Neural cell (in vitro differentiated cells): ENCODE measurements at regions not wholly inside any gene's neighbourhood (a gene's known extent, or its start where the extent isn't known, plus 50 kb on each side); places are given as distances from the start of the nearest gene placed in this dataset.

ENCODE experiments used
- H2AFZ ChIP-seq: fragments of 200-600, 300-800 bp; sonication (generic), shearing (Covaris generic); 2 replicates; pipeline ENCODE4 v1.6.0; 2014; ENCODE audit warnings: low read depth, mild to moderate bottlenecking, antibody characterized with exemption, low read length, moderate library complexity
- H3F3A ChIP-seq: fragments of 200-600 bp; shearing (Covaris generic); 2 replicates; pipeline ENCODE4 v1.6.1; 2016; ENCODE audit warnings: mild to moderate bottlenecking, moderate library complexity, mixed read lengths, antibody characterized with exemption, low read length; ENCODE audit not compliant: insufficient read depth, poor library complexity, severe bottlenecking
- H3K27ac ChIP-seq: fragments of 200-600, 300-800 bp; sonication (generic), shearing (Covaris generic); 2 replicates; pipeline ENCODE4 v1.5.1; 2014; ENCODE audit warnings: mild to moderate bottlenecking, low read length, moderate library complexity
- H3K27me3 ChIP-seq: fragments of 300-800, 200-600 bp; sonication (generic), shearing (Covaris generic); 2 replicates; pipeline ENCODE4 v1.6.0; 2014; ENCODE audit warnings: mild to moderate bottlenecking, low read depth, low read length, moderate library complexity; ENCODE audit not compliant: insufficient read depth
- H3K36me3 ChIP-seq: fragments of 300-800, 200-600 bp; sonication (generic), shearing (Covaris generic); 2 replicates; pipeline ENCODE4 v1.5.1; 2014; ENCODE audit warnings: mild to moderate bottlenecking, antibody characterized with exemption, low read length, moderate library complexity; ENCODE audit not compliant: insufficient read depth
- H3K4me2 ChIP-seq: fragments of 300-800, 200-600 bp; sonication (generic), shearing (Covaris generic); 2 replicates; pipeline ENCODE4 v1.6.0; 2014; ENCODE audit warnings: mild to moderate bottlenecking, low read length
- H3K4me3 ChIP-seq: fragments of 300-800, 200-600 bp; sonication (generic), shearing (Covaris generic); 2 replicates; pipeline ENCODE4 v1.5.1; 2014; ENCODE audit warnings: mild to moderate bottlenecking, low read length, moderate library complexity
- H3K79me2 ChIP-seq: fragments of 200-600 bp; shearing (Covaris generic); replicated peaks from 2 replicates; pipeline ENCODE4 v1.6.0; 2014; ENCODE audit warnings: mild to moderate bottlenecking, low read length, moderate library complexity; ENCODE audit not compliant: insufficient read depth
- H3K9ac ChIP-seq: fragments of 300-800, 200-600 bp; sonication (generic), shearing (Covaris generic); 2 replicates; pipeline ENCODE4 v1.6.1; 2016; ENCODE audit warnings: mild to moderate bottlenecking, low read length, mixed read lengths
- H3K9me2 ChIP-seq: fragments of 200-600 bp; shearing (Covaris generic); 2 replicates; pipeline ENCODE4 v1.6.1; 2016; ENCODE audit warnings: mild to moderate bottlenecking, low read length, mixed read lengths; ENCODE audit not compliant: insufficient read depth
- H3K9me3 ChIP-seq: fragments of 200-600, 300-800 bp; sonication (generic), shearing (Covaris generic); 2 replicates; pipeline ENCODE4 v1.6.1; 2016; ENCODE audit warnings: mild to moderate bottlenecking, mixed run types, low read length, moderate library complexity, mixed read lengths
- H4K20me1 ChIP-seq: fragments of 200-600 bp; shearing (Covaris generic); 2 replicates; pipeline ENCODE4 v1.6.1; 2016; ENCODE audit warnings: mild to moderate bottlenecking, mixed run types; ENCODE audit not compliant: insufficient read depth
- CTCF ChIP-seq: fragments of 450-650 bp; IDR thresholded peaks from 2 replicates; pipeline ENCODE4 v1.5.1; 2014; ENCODE audit warnings: antibody characterized with exemption, mild to moderate bottlenecking, moderate library complexity; ENCODE audit not compliant: poor library complexity, severe bottlenecking
- EP300 ChIP-seq: fragments of 450-650 bp; conservative IDR thresholded peaks from 2 replicates; pipeline ENCODE4 v1.6.1; 2014; ENCODE audit warnings: antibody characterized with exemption, mild to moderate bottlenecking, moderate library complexity; ENCODE audit not compliant: poor library complexity, severe bottlenecking
- EZH2 ChIP-seq: fragments of 200-600, 300-800 bp; shearing (Covaris generic), sonication (generic); IDR thresholded peaks from 2 replicates; pipeline ENCODE4 v1.6.1; 2014; ENCODE audit warnings: antibody characterized with exemption, low read length, borderline replicate concordance, mild to moderate bottlenecking; ENCODE audit not compliant: insufficient read depth, poor library complexity, severe bottlenecking
- MXI1 ChIP-seq: fragments of 450-650 bp; conservative IDR thresholded peaks from 2 replicates; pipeline ENCODE4 v1.6.1; 2014; ENCODE audit warnings: antibody characterized with exemption, mild to moderate bottlenecking; ENCODE audit not compliant: poor library complexity, severe bottlenecking
- POLR2AphosphoS5 ChIP-seq: IDR thresholded peaks from 2 replicates; pipeline ENCODE4 v1.6.1; 2012
- RAD21 ChIP-seq: fragments of 450-650 bp; conservative IDR thresholded peaks from 2 replicates; pipeline ENCODE4 v1.6.1; 2014; ENCODE audit warnings: antibody characterized with exemption, mild to moderate bottlenecking, moderate library complexity
- REST ChIP-seq: IDR thresholded peaks from 2 replicates; pipeline ENCODE4 v1.6.1; 2012; ENCODE audit warnings: borderline replicate concordance
- SMC3 ChIP-seq: fragments of 450-650 bp; conservative IDR thresholded peaks from 2 replicates; pipeline ENCODE4 v1.6.1; 2014; ENCODE audit warnings: antibody characterized with exemption, mild to moderate bottlenecking, moderate library complexity; ENCODE audit not compliant: poor library complexity
- TAF1 ChIP-seq: IDR thresholded peaks from 2 replicates; pipeline ENCODE4 v1.6.1; 2012; ENCODE audit warnings: low read depth

GRCh38 chr20:60872224-60872623, 379.8 kb upstream of the CDH4 start:
- TF ChIP-seq POLR2AphosphoS5: no peak
- no peak for TF ChIP-seq TAF1
- TF ChIP-seq MXI1: no peak
- no peak for TF ChIP-seq EP300
- TF ChIP-seq CTCF: no peak
- no peak for TF ChIP-seq EZH2
- TF ChIP-seq REST: no peak
- no peak for TF ChIP-seq SMC3
- TF ChIP-seq RAD21: no peak
- H4K20me1 ChIP-seq: no peaks in the 10 kb centered on the region
- H3K27me3 ChIP-seq: no peaks in the 10 kb centered on the region

GRCh38 chr20:60877071-60877857, 374.8 kb upstream of the CDH4 start:
- Histone ChIP-seq H3K9ac (no peak overlapping the region), H4K20me1 (no peaks in the 10 kb centered on the region), H3K9me2 (no peaks in the 10 kb centered on the region), H3K36me3 (no peaks in the 10 kb centered on the region), H3K27ac (no peak overlapping the region), H2AFZ (no peak overlapping the region), H3K27me3 (no peaks in the 10 kb centered on the region), H3K9me3 (no peaks in the 10 kb centered on the region), H3F3A (no peaks in the 10 kb centered on the region), H3K4me3 (no peak overlapping the region), H3K4me2 (no peak overlapping the region), H3K79me2 (no peaks in the 10 kb centered on the region)
- no peak for TF ChIP-seq POLR2AphosphoS5
- no peak for TF ChIP-seq EZH2
- no peak for TF ChIP-seq MXI1
- TF ChIP-seq REST: no peak
- no peak for TF ChIP-seq RAD21
- TF ChIP-seq EP300: no peak
- no peak for TF ChIP-seq SMC3
- TF ChIP-seq TAF1: no peak
- TF ChIP-seq CTCF: no peak

More at GRCh38 chr20:60872224-60872623, 379.8 kb upstream of the CDH4 start:
- Histone ChIP-seq H3K27ac (no peak overlapping the region), H3K9me2 (no peaks in the 10 kb centered on the region), H2AFZ (no peak overlapping the region), H3K4me2 (no peak overlapping the region), H3K36me3 (no peaks in the 10 kb centered on the region), H3K9ac (no peak overlapping the region), H3K9me3 (no peaks in the 10 kb centered on the region), H3K4me3 (no peak overlapping the region), H3F3A (no peaks in the 10 kb centered on the region), H3K79me2 (no peaks in the 10 kb centered on the region)
